ENCODE measurements at regions not wholly inside any gene's neighbourhood (a gene's known extent, or its start where the extent isn't known, plus 50 kb on each side); places are given as distances from the start of the nearest gene placed in this dataset.
A peak's percentile ranks its signal among the peaks of the same experiment; 100 is the strongest.

DNA sequence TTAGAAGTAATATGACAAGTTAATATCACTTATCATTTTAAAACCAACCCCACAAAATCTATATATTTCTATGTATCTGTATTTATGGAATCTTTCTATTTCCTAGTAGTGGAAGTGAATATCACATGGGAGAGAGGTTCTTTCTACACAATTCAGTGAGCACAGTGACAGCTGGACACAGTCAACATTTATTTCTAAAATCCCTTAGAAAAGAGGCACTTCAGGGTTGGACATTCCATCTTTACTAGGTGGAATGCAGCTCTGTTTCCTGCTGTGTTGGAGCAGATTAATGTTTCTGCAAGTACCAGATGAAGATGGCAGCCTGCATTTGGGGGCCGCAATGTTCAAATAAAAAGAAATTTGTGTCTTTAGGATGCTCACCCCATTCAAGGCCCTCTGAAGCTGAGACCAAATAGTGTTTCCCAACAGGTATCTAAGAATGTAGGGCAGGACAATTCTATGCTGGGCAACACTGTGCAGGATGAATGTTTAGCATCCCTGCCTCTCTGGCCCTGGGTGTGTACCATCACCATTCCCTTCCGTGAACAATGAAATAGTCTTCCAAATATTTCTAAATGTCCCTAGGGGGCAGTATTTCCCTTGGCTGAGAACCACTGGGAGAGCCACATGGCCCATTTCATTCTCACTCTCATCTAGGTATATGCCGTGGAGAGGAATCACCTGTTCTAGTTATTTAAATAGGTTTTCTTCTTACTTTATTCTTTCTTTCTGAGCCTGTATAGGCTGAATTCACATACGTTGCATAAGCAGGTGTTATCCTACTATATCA is 394.8 kb downstream of the PRDM2 start:
- H3K36me3 ChIP-seq (ENCODE audit: control insufficient read depth, low read length), result no peaks in the 10 kb centered on the region
- H4K20me1 ChIP-seq (ENCODE audit: control insufficient read depth, insufficient read depth, low read depth, low read length), result no peaks in the 10 kb centered on the region
- no peaks in the 10 kb centered on the region for H3K4me1 ChIP-seq (ENCODE audit: control insufficient read depth, low read length)
- TF ChIP-seq EZH2phosphoT487 (IDR thresholded peaks at IDR 0.05; ENCODE audit: borderline replicate concordance, low read length), result no peak
- TF ChIP-seq, protein P1, sequence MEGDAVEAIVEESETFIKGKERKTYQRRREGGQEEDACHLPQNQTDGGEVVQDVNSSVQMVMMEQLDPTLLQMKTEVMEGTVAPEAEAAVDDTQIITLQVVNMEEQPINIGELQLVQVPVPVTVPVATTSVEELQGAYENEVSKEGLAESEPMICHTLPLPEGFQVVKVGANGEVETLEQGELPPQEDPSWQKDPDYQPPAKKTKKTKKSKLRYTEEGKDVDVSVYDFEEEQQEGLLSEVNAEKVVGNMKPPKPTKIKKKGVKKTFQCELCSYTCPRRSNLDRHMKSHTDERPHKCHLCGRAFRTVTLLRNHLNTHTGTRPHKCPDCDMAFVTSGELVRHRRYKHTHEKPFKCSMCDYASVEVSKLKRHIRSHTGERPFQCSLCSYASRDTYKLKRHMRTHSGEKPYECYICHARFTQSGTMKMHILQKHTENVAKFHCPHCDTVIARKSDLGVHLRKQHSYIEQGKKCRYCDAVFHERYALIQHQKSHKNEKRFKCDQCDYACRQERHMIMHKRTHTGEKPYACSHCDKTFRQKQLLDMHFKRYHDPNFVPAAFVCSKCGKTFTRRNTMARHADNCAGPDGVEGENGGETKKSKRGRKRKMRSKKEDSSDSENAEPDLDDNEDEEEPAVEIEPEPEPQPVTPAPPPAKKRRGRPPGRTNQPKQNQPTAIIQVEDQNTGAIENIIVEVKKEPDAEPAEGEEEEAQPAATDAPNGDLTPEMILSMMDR (IDR thresholded peaks at IDR 0.05; ENCODE audit: low read depth, low read length, poor library complexity, severe bottlenecking), result peak; percentile 60
- H3K4me2 ChIP-seq (ENCODE audit: low read length), result no peak overlapping the region
- no peaks in the 10 kb centered on the region for H3F3A ChIP-seq (ENCODE audit: control insufficient read depth, insufficient read depth)
- no peaks in the 10 kb centered on the region for H3K9me2 ChIP-seq (replicated peaks; ENCODE audit: control insufficient read depth, low read length)
- H3K4me3 ChIP-seq (ENCODE audit: low read length), result no peak overlapping the region
- H3K9me3 ChIP-seq (ENCODE audit: control insufficient read depth, insufficient read depth, low read length), result no peaks in the 10 kb centered on the region
- H3K27ac ChIP-seq (ENCODE audit: low read depth, low read length), result no peak overlapping the region
- no peaks in the 10 kb centered on the region for H3K79me2 ChIP-seq (ENCODE audit: control insufficient read depth, low read length)
- peaks cover 3% of the 10 kb centered on the region; the same call in 1 of the 2 replicates for H3K27me3 ChIP-seq (ENCODE audit: control insufficient read depth, low read length)

DNA sequence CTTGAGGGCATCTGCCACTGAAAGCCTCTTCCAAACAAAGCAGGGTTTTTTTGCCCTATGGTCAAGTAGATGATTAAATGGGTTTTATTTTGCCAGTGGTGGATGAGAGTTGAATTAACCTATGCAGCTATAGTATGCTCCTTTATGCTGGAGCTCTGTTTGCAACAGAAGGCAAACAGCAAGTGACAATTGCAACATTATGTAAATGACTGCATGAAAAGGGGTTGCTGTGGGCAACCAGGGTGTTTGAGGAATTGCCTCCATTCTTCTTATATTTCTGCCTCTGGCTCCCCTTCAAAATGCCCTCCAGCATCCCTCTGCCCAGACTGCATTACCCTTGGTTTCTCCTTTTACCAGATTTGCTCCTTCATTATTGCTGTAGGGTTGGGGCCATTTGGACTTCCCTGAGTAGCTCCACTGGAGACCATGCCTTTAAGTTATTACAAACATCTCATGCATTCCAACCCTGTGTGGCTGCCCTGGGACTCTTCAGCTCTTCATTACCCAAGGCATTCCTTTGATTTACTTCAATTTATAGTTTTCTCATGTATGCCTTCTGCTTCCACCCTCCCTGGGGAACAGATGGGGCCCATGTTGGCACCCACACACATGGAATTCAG is 398.4 kb downstream of the PRDM2 start:
- H3K9me3 ChIP-seq (ENCODE audit: control insufficient read depth, insufficient read depth, low read length), result no peaks in the 10 kb centered on the region
- H3K4me2 ChIP-seq (ENCODE audit: low read length), result no peak overlapping the region
- no peaks in the 10 kb centered on the region for H3F3A ChIP-seq (ENCODE audit: control insufficient read depth, insufficient read depth)
- no peaks in the 10 kb centered on the region for H4K20me1 ChIP-seq (ENCODE audit: control insufficient read depth, insufficient read depth, low read depth, low read length)
- no peaks in the 10 kb centered on the region for H3K36me3 ChIP-seq (ENCODE audit: control insufficient read depth, low read length)
- H3K4me1 ChIP-seq (ENCODE audit: control insufficient read depth, low read length), result no peaks in the 10 kb centered on the region
- TF ChIP-seq EZH2phosphoT487 (IDR thresholded peaks at IDR 0.05; ENCODE audit: borderline replicate concordance, low read length), result no peak
- TF ChIP-seq, protein P1 (IDR thresholded peaks at IDR 0.05; ENCODE audit: low read depth, low read length, poor library complexity, severe bottlenecking), result no peak
- H3K9me2 ChIP-seq (replicated peaks; ENCODE audit: control insufficient read depth, low read length), result no peaks in the 10 kb centered on the region
- no peaks in the 10 kb centered on the region for H3K79me2 ChIP-seq (ENCODE audit: control insufficient read depth, low read length)
- no peak overlapping the region for H3K27ac ChIP-seq (ENCODE audit: low read depth, low read length)
- H3K4me3 ChIP-seq (ENCODE audit: low read length), result no peak overlapping the region
- H3K27me3 ChIP-seq (ENCODE audit: control insufficient read depth, low read length), result peaks cover 3% of the 10 kb centered on the region; the same call in 1 of the 2 replicates

DNA sequence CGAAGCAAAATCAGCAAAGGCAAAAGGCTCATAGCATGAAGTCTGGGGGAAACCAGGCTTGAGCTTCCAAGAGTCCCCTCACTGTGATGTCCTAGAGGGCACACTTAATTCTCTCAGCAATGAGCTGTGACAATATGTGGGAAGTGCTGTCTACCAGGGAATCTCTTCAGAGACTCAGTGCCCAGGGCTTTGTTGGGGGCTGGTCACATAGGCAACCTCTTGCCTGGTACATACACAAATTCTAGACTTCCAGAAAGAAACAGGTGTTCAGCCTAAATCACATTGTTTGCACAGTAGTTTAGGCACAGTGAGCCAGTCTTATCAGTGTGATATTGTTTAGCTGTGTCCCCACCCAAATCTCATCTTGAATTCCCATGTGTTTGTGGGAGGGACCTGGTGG is 400.5 kb downstream of the PRDM2 start:
- Histone ChIP-seq H3K9me2 (replicated peaks; ENCODE audit: control insufficient read depth, low read length) (no peaks in the 10 kb centered on the region), H3K36me3 (ENCODE audit: control insufficient read depth, low read length) (no peaks in the 10 kb centered on the region), H3F3A (ENCODE audit: control insufficient read depth, insufficient read depth) (no peaks in the 10 kb centered on the region), H3K4me2 (ENCODE audit: low read length) (no peak overlapping the region), H3K4me1 (ENCODE audit: control insufficient read depth, low read length) (no peaks in the 10 kb centered on the region), H3K27me3 (ENCODE audit: control insufficient read depth, low read length) (peaks cover 3% of the 10 kb centered on the region; the same call in 1 of the 2 replicates), H3K9me3 (ENCODE audit: control insufficient read depth, insufficient read depth, low read length) (no peaks in the 10 kb centered on the region), H3K4me3 (ENCODE audit: low read length) (no peak overlapping the region), H3K79me2 (ENCODE audit: control insufficient read depth, low read length) (no peaks in the 10 kb centered on the region), H3K27ac (ENCODE audit: low read depth, low read length) (no peak overlapping the region), H4K20me1 (ENCODE audit: control insufficient read depth, insufficient read depth, low read depth, low read length) (no peaks in the 10 kb centered on the region)
- TF ChIP-seq, protein P1 (IDR thresholded peaks at IDR 0.05; ENCODE audit: low read depth, low read length, poor library complexity, severe bottlenecking), result no peak
- TF ChIP-seq EZH2phosphoT487 (IDR thresholded peaks at IDR 0.05; ENCODE audit: borderline replicate concordance, low read length), result no peak

Data from DOHH2 (cell line).